ENCODE measurements at regions not wholly inside any gene's neighbourhood (a gene's known extent, or its start where the extent isn't known, plus 50 kb on each side); places are given as distances from the start of the nearest gene placed in this dataset.

DNA sequence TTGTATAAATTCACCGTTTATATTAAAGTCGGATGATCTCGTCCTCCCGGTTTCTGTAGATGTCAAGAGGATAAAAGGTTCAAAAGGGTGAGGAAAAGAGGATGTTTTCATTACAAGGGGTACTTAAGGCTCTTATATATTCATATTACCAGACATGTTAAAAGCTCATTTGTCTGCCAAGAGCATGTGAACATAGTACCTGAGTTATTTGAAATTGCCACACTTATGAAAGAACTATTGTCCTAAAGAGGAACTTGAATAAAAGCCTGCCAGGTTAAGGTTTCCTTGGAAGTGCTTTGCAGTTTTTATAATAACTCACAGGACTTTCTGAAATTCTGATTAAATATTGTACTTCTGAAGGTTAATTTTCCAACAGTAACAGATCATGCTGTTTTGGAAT is 1915.1 kb downstream of the MAT2B start:
- in situ Hi-C loops (cut with MboI; ENCODE audit: low pct_unique_long_range_greater_than_20kb, low sequenced_read_pairs), result no loop called here
- DNase-seq, result no peak

GRCh38 chr5:165423697-165424299 is 1918.4 kb downstream of the MAT2B start:
- in situ Hi-C loops (cut with MboI; ENCODE audit: low pct_unique_long_range_greater_than_20kb, low sequenced_read_pairs), result no loop called here
- no peak for DNase-seq

GRCh38 chr5:165425594-165425993 is 1920.2 kb downstream of the MAT2B start:
- in situ Hi-C loops (cut with MboI; ENCODE audit: low pct_unique_long_range_greater_than_20kb, low sequenced_read_pairs), result no loop called here
- DNase-seq, result peak; percentile 25

- in situ Hi-C loops (cut with MboI; ENCODE audit: low pct_unique_long_range_greater_than_20kb, low sequenced_read_pairs), result no loop called here
- no peak for DNase-seq
Measured at GRCh38 chr5:165448753-165449152, 1943.3 kb downstream of the MAT2B start.

- DNase-seq, result peak; percentile 39
Measured at GRCh38 chr5:165457859-165458481, 1952.6 kb downstream of the MAT2B start.

DNA sequence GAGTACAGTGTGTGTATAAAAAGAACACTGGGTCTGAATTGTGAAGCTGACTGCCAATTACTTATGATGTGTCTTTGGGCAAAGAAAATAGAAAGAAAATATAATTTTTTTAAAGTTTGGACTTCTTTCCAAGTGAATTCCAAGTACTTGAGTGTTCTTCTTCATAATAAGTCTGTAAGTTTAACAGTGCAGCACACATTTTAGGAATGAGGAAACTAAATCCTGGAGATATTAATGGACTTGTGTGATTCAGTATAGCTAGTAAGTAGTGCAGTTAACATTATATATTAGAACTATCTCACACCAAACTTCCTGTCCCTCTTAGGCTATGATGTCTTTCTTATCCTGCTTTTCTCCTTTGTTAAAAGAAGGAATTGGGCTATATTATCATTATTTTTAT is 1953.8 kb downstream of the MAT2B start:
- in situ Hi-C loops (cut with MboI; ENCODE audit: low pct_unique_long_range_greater_than_20kb, low sequenced_read_pairs), result no loop called here
- no peak for DNase-seq

More at GRCh38 chr5:165457859-165458481, 1952.6 kb downstream of the MAT2B start:
- in situ Hi-C loops (cut with MboI; ENCODE audit: low pct_unique_long_range_greater_than_20kb, low sequenced_read_pairs), result no loop called here

DNA sequence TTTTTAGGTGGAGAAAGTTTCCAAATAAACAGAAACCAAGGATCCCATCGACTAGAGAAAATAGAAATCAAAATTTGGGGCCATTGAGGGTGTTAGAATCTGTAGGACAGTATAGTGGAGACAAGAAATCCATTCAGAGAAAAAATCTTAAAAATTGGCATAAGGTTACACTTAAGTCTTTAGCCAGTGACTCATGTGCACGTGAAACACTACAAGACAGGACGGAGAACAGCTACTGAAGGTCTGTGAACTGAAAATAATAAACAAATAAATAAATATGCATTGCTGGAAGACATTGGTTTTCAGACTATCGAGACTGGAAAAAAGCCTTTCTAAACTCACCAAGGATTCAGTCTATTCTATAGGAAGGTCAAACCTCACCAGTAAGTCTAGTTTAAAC is 1955.5 kb downstream of the MAT2B start:
- in situ Hi-C loops (cut with MboI; ENCODE audit: low pct_unique_long_range_greater_than_20kb, low sequenced_read_pairs), result no loop called here
- DNase-seq, result no peak

DNA sequence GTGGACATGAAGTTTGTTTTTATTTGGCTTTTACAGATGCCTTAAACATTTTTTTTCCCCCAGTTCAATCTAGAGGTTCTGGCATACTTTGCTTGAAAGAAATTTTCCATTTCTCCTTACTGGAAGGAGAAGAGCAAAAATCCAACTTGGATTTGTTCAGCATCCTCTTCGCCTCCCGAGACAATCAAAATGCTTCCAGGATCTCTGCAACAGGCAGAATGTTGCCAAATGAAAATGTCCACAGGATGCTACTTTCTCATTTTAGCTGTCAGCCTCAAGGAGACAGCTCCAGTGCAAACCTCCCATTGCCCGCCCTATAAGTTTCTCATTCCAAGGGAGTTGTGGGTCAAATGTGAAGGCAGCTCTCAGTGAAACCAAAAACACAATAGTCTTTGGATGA is 1972.1 kb downstream of the MAT2B start:
- no peak for DNase-seq

DNA sequence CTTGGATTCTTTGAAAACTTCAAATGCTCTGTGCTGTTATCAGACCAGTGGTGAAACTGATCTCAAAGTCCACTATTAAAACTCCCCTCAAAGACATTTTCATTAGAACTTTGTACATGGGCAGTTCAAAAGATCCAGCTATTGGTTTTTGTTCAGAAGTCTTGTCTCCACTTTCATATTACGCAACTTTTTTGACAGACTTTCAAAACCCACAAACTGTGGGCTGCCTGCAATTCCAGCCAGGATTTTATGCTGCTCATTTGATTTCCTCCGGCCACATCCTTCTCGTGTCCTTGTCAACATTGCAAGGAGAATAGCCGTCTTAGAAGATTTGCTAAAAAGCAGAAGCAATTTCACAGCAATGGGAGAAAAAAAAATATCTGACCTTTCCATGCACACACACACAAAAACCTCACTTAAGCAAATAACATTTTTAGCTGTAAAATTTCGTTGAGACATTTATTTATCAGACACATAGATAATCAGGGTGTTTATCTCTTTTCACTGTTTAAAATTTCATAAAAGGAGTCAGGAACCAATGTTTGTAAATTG is 1990.5 kb downstream of the MAT2B start:
- peak; percentile 62 for DNase-seq
- in situ Hi-C loops (cut with MboI; ENCODE audit: low pct_unique_long_range_greater_than_20kb, low sequenced_read_pairs), result no loop called here

More for the DNA sequence above, 1972.1 kb downstream of the MAT2B start:
- in situ Hi-C loops (cut with MboI; ENCODE audit: low pct_unique_long_range_greater_than_20kb, low sequenced_read_pairs), result no loop called here

- in situ Hi-C loops (cut with MboI; ENCODE audit: low pct_unique_long_range_greater_than_20kb, low sequenced_read_pairs), result no loop called here
- DNase-seq, result peak; percentile 58
Measured at GRCh38 chr5:165497707-165498106, 1992.3 kb downstream of the MAT2B start.

GRCh38 chr5:165502893-165503691 is 1997.7 kb downstream of the MAT2B start:
- in situ Hi-C loops (cut with MboI; ENCODE audit: low pct_unique_long_range_greater_than_20kb, low sequenced_read_pairs), result no loop called here
- peak; percentile 16 for DNase-seq

GRCh38 chr5:165504674-165505073 is 1999.3 kb downstream of the MAT2B start:
- in situ Hi-C loops (cut with MboI; ENCODE audit: low pct_unique_long_range_greater_than_20kb, low sequenced_read_pairs), result no loop called here
- no peak for DNase-seq

GRCh38 chr5:165508286-165508685 is 2002.9 kb downstream of the MAT2B start:
- in situ Hi-C loops (cut with MboI; ENCODE audit: low pct_unique_long_range_greater_than_20kb, low sequenced_read_pairs), result no loop called here
- DNase-seq, result peak; percentile 8

GRCh38 chr5:165508861-165509260 is 2003.4 kb downstream of the MAT2B start:
- no peak for DNase-seq
- in situ Hi-C loops (cut with MboI; ENCODE audit: low pct_unique_long_range_greater_than_20kb, low sequenced_read_pairs), result no loop called here

DNA sequence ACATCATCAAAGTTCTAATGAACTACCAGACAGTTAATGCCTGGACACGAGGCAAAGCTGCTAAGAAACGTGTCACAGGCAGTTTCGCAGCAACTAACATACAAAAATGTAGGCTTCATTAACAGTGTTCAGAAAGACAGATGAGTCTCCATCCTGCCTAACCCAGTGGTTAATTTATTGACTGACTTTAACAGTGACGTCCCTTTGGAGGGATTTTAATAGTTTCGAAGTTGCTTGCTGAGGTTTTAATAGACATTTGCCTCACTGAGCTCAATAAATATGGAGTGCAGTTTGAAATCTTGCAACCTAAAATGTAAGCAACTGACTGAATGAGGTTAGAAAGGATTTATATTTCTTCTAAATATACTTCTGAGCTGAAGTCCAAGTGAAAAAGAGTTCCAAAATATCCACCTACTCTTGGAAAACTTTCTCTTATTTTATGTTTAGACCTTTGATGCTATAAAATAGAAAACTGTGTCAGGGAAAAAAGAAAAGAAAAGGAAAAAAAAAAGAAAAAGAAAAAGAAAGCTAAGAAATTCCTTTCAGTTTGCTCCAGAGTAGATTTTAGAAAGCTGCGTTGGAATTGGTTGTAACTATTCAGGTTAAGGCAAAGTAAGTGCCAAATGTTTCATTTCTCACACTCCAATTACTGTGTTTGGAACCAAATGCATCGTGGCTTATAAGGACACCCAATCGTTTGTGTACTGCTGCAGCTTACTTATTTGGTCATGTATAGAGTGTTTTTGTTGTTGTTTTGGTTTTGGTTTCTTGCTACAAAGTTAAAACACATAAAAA is 2016.6 kb downstream of the MAT2B start:
- no peak for DNase-seq
- in situ Hi-C loops (cut with MboI; ENCODE audit: low pct_unique_long_range_greater_than_20kb, low sequenced_read_pairs), result no loop called here

DNA sequence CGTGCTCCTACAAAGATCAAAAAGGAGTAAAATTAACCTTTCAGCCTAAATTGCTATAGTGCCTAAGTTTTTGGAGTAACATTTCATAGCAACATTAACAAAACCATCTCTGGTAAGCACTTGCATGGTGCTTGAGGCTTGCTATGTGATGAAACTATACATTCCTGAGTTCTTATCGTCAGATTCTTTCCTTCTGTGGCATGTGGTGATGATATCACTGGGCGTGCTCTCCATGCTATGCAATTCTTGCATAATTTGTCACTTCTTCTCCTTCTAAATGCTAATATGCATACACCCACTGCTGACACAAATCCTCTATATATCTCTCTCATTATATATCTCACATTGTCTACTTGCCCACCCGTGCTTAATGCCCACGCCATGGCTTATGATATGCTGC is 2019.9 kb downstream of the MAT2B start:
- in situ Hi-C loops (cut with MboI; ENCODE audit: low pct_unique_long_range_greater_than_20kb, low sequenced_read_pairs), result no loop called here
- DNase-seq, result no peak

DNA sequence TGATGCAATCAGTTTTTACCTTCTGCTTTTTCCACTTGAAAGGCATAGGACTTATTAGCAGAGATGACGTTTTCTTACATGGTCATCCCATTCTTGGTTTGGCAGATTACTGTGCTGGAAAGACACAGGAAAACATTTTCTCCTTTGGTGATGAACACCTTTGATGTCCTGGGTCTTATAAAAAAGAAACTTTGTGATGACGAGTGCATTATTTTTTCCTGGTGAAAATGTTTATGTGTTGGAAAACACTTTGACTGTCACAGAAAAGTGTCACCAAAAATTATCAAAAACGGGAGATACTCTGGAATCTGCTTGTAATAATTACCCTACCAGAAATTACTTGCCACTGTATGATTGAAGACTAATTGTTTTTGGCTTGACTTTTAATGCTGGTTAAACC is 2020.9 kb downstream of the MAT2B start:
- in situ Hi-C loops (cut with MboI; ENCODE audit: low pct_unique_long_range_greater_than_20kb, low sequenced_read_pairs), result no loop called here

GRCh38 chr5:165527577-165527976 is 2022.2 kb downstream of the MAT2B start:
- DNase-seq, result no peak
- in situ Hi-C loops (cut with MboI; ENCODE audit: low pct_unique_long_range_greater_than_20kb, low sequenced_read_pairs), result no loop called here

More for the DNA sequence above, 2020.9 kb downstream of the MAT2B start:
- DNase-seq, result no peak

DNA sequence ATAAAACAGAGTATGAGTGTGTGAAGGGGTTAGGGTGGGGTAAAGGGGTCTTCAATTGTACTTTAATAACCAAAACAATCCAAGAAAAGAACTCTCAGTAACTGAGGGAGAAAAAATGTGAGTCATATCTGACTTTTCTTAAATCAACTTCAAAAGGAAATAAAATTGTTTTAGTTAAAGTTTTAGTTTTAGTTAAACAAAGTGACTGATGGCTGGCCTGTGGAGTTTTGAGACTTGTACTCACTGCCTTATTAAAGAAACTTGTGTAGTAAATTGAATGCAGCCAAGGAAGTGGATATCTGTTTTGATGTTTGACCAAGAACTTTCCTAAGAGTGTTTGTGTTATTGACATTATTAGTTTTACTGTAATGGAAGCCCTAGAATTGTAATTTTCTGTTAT is 2032.6 kb downstream of the MAT2B start:
- no peak for DNase-seq
- in situ Hi-C loops (cut with MboI; ENCODE audit: low pct_unique_long_range_greater_than_20kb, low sequenced_read_pairs), result no loop called here

Measured in KBM-7 (cell line).